Pulmonary artery endothelial cell (primary cell): ENCODE measurements at regions not wholly inside any gene's neighbourhood (a gene's known extent, or its start where the extent isn't known, plus 50 kb on each side); places are given as distances from the start of the nearest gene placed in this dataset.

Source experiments
- DNase-seq: peaks from one replicate; pipeline ENCODE4 v3.0.0-alpha.2; 2011; ENCODE audit warnings: low read depth, low spot score

DNA sequence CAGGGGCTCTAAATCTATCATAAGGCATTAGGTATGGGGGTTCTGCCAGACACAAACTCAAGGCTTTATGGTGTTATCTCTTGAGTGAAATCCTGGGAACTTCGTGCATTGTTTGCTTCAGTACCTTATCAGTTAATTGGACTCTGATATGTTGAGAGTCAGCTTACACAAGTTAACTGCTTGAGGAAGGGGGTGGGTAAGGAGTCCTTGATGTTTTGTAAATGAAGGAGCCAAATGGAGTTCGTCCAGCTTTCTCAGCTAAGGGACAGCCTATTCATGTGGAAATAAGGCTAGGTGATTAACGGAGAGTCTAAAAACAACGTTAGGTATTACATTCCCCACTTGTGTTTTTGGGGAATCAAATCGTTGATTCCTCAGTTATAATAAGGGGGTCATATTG lies 157.4 kb downstream of the TRIM27 start:
- DNase-seq, result no peak

- no peak for DNase-seq
Observed at GRCh38 chr6:28767133-28767532, 156.7 kb downstream of the TRIM27 start.

- no peak for DNase-seq
Observed at GRCh38 chr6:28767691-28768090, 156.1 kb downstream of the TRIM27 start.

GRCh38 chr6:28768187-28768913 lies 155.4 kb downstream of the TRIM27 start:
- no peak for DNase-seq

GRCh38 chr6:28769626-28770402 lies 154.0 kb downstream of the TRIM27 start:
- DNase-seq, result no peak

GRCh38 chr6:28770732-28771131 lies 153.1 kb downstream of the TRIM27 start:
- DNase-seq, result no peak

DNA sequence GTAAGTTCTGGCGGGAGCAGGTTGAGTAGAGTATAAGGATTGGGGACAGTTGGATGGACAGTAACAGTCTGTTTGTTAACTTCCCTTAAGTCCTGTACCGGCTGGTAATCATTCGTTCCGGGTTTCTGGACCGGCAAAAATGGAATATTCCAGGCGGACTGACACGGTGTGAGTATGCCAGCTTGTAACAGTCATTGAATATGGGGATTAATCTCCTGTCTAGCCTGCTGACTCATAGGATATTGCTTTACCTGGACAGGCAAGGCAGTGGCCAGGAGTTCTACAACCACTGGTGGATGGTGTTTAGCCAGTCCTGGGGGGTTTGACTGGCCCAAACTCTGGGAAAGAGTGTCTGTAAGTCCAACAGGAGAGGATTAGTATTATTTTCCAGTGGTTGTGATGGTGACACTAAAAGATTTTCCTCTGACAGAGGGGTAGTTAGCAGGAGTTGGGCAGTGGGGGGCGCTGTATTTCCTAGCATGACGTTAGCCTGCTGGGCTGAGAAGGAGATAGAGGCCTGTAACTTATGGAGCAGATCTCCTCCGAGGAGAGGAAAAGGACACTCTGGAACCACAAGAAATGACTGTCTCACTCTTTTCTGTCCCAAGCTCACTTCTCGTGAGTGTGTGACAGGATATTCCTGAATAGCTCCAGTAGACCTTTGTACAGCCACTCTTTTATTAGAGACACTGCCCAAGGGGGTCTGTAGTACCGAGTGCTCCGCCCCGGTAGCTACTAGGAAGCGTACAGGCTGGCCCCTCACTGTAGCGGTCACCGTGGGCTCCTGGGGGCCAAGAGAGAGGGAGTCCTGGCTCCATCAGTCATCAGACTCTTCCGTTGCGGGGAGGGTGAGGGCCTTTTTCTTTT lies 152.2 kb downstream of the TRIM27 start:
- no peak for DNase-seq

GRCh38 chr6:28772480-28773381 lies 151.1 kb downstream of the TRIM27 start:
- no peak for DNase-seq

GRCh38 chr6:28774292-28775051 lies 149.3 kb downstream of the TRIM27 start:
- DNase-seq, result no peak

DNA sequence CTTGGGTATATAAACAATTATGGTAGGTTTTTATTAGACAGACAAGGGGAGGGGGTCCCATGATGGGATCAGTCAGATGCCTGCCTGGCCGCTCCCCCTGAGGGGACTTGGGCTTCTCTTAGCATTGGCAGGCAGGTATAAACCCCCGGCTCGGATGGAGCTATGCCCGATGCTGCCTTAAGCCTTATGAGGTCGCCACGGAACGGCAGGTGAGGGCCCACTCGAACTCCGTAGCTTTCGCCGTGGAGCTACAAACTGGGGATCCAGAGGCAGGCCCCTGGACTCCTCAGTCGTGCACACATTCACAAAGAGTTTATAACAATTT lies 148.8 kb downstream of the TRIM27 start:
- no peak for DNase-seq

DNA sequence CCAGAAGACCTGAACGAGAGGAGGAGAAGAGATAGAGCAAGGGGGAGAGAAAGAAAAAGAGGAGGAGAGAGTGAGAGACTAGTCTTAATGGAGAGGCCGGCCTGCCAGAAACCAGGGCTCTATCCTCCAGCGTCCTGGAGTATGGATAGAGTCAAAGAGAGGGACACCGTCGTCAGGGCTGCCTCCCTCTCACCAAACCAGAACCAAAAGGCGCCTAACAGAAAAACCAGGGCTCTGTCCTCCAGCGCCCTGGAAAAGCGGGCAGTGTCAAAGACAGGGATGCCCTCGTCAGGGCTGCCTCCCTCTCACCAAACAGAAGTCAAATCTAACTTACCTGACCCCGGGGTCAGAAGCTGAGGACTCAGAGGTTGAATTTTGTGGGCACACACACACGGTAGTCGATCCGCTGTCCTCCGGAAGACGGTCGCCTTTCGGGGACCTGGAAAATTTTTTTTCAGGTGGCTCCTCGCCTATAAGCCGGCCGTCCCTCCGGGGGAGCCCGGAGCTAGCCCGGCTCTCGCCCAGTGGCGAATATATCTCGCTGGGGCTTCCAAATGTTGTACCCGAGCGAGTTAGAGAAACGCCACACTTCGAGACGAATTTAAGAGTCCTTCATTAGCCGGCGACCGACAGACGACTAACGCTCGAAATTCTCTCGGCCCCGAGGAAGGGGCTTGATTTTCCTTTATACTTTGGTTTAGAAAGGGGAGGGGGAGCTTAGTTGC lies 148.2 kb downstream of the TRIM27 start:
- no peak for DNase-seq

DNA sequence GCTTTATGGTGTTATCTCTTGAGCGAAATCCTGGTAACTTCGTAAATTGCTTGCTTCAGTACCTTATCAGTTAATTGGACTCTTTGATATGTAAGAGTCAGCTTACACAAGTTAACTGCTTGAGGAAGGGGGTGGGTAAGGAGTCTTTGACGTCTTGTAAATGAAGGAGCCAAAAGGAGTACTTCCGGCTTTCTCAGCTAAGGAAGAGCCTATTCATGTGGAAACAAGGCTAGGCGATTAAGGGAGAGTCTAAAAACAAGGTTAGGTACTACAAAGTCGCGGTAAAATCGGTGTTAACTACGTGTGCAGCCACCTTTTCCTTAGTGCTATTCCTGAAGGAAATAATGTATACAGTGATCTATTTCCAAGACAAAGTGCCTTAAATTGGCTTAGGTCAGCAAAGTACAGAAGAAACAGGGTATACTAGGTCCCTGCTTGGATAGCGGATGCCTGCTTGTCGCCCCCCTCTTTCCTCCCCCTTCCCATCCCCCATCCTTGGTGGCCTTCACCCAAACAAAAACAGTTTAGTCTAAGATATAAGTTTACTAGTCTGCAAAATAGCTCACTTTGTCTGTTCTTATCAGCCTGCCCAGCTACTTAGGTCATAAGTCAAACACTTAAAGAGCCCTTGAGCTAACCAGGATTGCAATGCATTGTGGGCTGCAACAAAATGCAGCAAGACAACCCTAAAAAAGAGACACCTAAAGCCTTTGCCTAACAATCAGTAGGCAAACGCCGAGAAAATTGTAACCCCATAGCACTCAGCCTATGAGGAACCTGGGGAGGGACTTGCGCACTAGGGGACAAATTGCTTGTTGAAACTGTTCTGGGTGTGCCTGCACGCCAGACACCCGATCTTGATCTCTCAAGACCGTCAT lies 147.3 kb downstream of the TRIM27 start:
- DNase-seq, result no peak

GRCh38 chr6:28777147-28777461 lies 146.7 kb downstream of the TRIM27 start:
- no peak for DNase-seq

GRCh38 chr6:28782113-28782673 lies 141.6 kb downstream of the TRIM27 start:
- DNase-seq, result no peak

DNA sequence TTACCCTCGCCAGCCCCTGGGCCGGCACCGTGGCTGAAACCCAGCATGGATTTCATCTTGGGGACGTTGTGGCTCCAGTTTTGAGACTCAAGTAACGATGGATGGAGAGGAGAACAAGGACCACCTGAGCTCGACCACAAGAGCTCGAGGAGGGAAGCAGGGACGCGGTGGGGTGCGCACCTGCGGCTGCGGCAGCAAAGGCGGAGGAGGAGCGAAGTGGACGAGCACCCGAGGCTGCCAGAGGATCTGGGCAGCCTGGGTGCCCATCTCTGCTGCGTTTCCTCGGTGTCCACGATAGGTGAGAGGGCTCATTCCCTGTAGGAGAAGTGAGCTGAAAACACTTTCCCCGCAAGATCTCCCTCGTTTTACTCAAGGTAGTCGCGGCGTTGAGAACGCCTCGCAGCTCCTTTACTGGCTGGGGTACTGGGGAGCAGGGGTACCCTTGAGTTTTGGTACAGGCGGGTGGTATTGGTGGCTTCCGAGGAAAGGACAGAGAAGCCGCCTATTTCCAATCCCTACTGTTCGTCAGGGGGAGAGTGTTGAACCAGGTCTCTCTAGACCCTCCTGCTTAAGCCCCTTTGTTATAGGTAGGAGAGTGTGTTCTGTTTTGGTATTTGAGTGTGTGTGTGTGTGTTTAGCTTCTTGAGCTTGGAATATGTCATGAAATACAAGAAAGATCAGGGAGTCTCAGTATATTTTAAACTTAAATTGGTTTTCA lies 137.7 kb downstream of the TRIM27 start:
- DNase-seq, result no peak

GRCh38 chr6:28789553-28790083 lies 134.2 kb downstream of the TRIM27 start:
- DNase-seq, result no peak

- DNase-seq, result no peak
Observed at GRCh38 chr6:28791002-28791383, 132.8 kb downstream of the TRIM27 start.
